ENCODE measurements at regions not wholly inside any gene's neighbourhood (a gene's known extent, or its start where the extent isn't known, plus 50 kb on each side); places are given as distances from the start of the nearest gene placed in this dataset.

- H3K23me2 ChIP-seq (ENCODE audit: low read depth, low read length): no peaks in the 10 kb centered on the region
- H3K23ac ChIP-seq (ENCODE audit: insufficient read length): no peak overlapping the region
- no peak overlapping the region for H2BK15ac ChIP-seq (ENCODE audit: low read length)
- H3K4ac ChIP-seq (replicated peaks; ENCODE audit: insufficient read length, low read depth, low read length): no peak overlapping the region
- ChIA-PET CTCF (ENCODE audit: partially characterized antibody) (no interaction called here), POLR2A (ENCODE audit: partially characterized antibody) (no interaction called here)
- no peaks in the 10 kb centered on the region for H3K27me3 ChIP-seq (replicated peaks in 1 of 4; ENCODE audit: control insufficient read depth in 3 of 4, extremely low read depth in 1 of 4, insufficient read depth in 3 of 4, low read length in 3 of 4)
- H3K56ac ChIP-seq (replicated peaks; ENCODE audit: insufficient read length, low read depth, low read length): no peak overlapping the region
- H2BK20ac ChIP-seq (ENCODE audit: low read length): no peak overlapping the region
- H3K18ac ChIP-seq (ENCODE audit: extremely low read depth, low read length): no peak overlapping the region
- no peak overlapping the region for H2AK5ac ChIP-seq (ENCODE audit: low read depth, low read length)
- no peak overlapping the region for H3K4me3 ChIP-seq (ENCODE audit: extremely low read depth in 1 of 4, insufficient read depth in 2 of 4, low read depth in 3 of 4, low read length in 4 of 4)
- H4K20me1 ChIP-seq (replicated peaks in 1 of 2; ENCODE audit: control insufficient read depth in 1 of 2, insufficient read depth in 2 of 2, low read length in 2 of 2): no peaks in the 10 kb centered on the region
- H4K91ac ChIP-seq (replicated peaks; ENCODE audit: insufficient read length, low read length): no peak overlapping the region
- no peak overlapping the region for H4K5ac ChIP-seq (ENCODE audit: insufficient read length, low read depth, low read length)
- no peak overlapping the region for H4K8ac ChIP-seq (ENCODE audit: extremely low read depth, insufficient read depth, low read length)
- DNase-seq (ENCODE audit: low read depth in 1 of 2, low spot score in 2 of 2) (no peak), FAIRE-seq (no peak)
- H3K4me1 ChIP-seq (replicated peaks in 1 of 4; ENCODE audit: control insufficient read depth in 3 of 4, insufficient read depth in 4 of 4, low read length in 3 of 4): no peaks in the 10 kb centered on the region
- no peaks in the 10 kb centered on the region for H3K79me2 ChIP-seq (ENCODE audit: control insufficient read depth in 1 of 2, insufficient read depth in 2 of 2, low read length in 2 of 2)
- no peak overlapping the region for H2BK120ac ChIP-seq (replicated peaks; ENCODE audit: low read depth, low read length)
- H2BK5ac ChIP-seq (ENCODE audit: low read depth, low read length): no peak overlapping the region
- no peak overlapping the region for H3K4me2 ChIP-seq (ENCODE audit: insufficient read depth in 1 of 2, low read depth in 2 of 2, low read length in 2 of 2)
- H3K79me1 ChIP-seq (ENCODE audit: low read depth, low read length): no peaks in the 10 kb centered on the region
- H3K36me3 ChIP-seq (ENCODE audit: control insufficient read depth in 2 of 4, insufficient read depth in 4 of 4, low read length in 3 of 4): no peaks in the 10 kb centered on the region
- no peak overlapping the region for H3K27ac ChIP-seq (ENCODE audit: low read depth, low read length)
- H2AFZ ChIP-seq (ENCODE audit: low read length): no peak overlapping the region
- H3K14ac ChIP-seq (ENCODE audit: insufficient read length): no peak overlapping the region
- no peaks in the 10 kb centered on the region for H3K9me3 ChIP-seq (ENCODE audit: insufficient read depth in 2 of 2, low read depth in 1 of 2, low read length in 1 of 2)
- H3K9ac ChIP-seq (replicated peaks in 1 of 4; ENCODE audit: extremely low read depth in 1 of 4, low read depth in 3 of 4, low read length in 3 of 4): no peak overlapping the region
- 77% methylated on average over 3 of the region's 3 CpGs; no CpG with 5 or more reads in 1 of the 2 experiments for WGBS, 2 experiments (ENCODE audit: extremely low coverage in 1 of 2, insufficient coverage in 1 of 2, insufficient read length in 1 of 2, insufficient replicate concordance in 2 of 2, low coverage in 1 of 2, low lambda C conversion rate in 2 of 2, missing lambda C conversion rate in 1 of 2)
- no peak overlapping the region for H2BK12ac ChIP-seq (ENCODE audit: low read depth, low read length)
- no peak for TF ChIP-seq POLR2AphosphoS5 (IDR thresholded peaks at IDR 0.05; ENCODE audit: low read depth, low read length)
- TF ChIP-seq CTCF (IDR thresholded peaks at IDR 0.05; ENCODE audit: control extremely low read depth in 1 of 3, insufficient read depth in 1 of 3, low read depth in 1 of 3, low read length in 3 of 3): no peak
- TF ChIP-seq FOSL1 (IDR thresholded peaks at IDR 0.05; ENCODE audit: insufficient read depth, low read depth, low read length): no peak
- TF ChIP-seq, protein P1, sequence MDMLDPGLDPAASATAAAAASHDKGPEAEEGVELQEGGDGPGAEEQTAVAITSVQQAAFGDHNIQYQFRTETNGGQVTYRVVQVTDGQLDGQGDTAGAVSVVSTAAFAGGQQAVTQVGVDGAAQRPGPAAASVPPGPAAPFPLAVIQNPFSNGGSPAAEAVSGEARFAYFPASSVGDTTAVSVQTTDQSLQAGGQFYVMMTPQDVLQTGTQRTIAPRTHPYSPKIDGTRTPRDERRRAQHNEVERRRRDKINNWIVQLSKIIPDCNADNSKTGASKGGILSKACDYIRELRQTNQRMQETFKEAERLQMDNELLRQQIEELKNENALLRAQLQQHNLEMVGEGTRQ (IDR thresholded peaks at IDR 0.05; ENCODE audit: low read length): no peak
- no peak for TF ChIP-seq KDM4A (IDR thresholded peaks at IDR 0.05; ENCODE audit: low read depth, low read length, severe bottlenecking)
- no peak for TF ChIP-seq RXRA (IDR thresholded peaks at IDR 0.05; ENCODE audit: insufficient read depth, low read depth, low read length)
- TF ChIP-seq CBX5 (IDR thresholded peaks at IDR 0.05; ENCODE audit: low read depth, low read length): no peak
- no peak for TF ChIP-seq NANOG (IDR thresholded peaks at IDR 0.05; ENCODE audit: insufficient read depth, low read depth, low read length, poor library complexity, severe bottlenecking)
- TF ChIP-seq SIRT6 (IDR thresholded peaks at IDR 0.05; ENCODE audit: low read length): no peak
- no peak for TF ChIP-seq CREB1 (IDR thresholded peaks at IDR 0.05)
- TF ChIP-seq SUZ12 (IDR thresholded peaks at IDR 0.05; ENCODE audit: low read length): no peak
These were observed 1416.0 kb upstream of the ALCAM start for GRCh38 chr3:103950676-103951075.
